ENCODE measurements at regions not wholly inside any gene's neighbourhood (a gene's known extent, or its start where the extent isn't known, plus 50 kb on each side); places are given as distances from the start of the nearest gene placed in this dataset.

DNA sequence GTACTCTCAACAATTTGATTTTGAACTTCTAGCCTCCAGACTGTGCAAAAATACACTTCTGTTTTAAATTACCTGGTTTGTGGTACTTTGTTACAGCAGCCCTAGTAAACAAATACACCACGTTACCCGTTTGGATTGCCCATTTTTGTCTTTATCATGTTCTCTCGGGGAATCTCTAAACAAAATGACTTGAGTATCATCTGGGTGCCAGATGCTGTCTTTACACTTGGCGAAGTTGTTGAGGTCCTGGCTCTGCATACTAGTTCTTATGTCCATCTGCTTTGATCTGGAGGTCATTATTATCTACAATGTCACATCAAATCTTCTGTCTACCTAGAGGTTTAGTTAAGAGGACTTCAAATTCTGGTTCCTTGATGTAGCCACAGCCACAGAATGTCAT is 142.4 kb upstream of the NRIP1 start:
- in situ Hi-C loops (cut with MboI) = no loop called here
- H3K27me3 ChIP-seq (ENCODE audit: control insufficient read depth in 2 of 2, insufficient read depth in 2 of 2, low read length in 2 of 2) = peaks cover 0 to 3% of the 10 kb centered on the region in 2 experiments; a peak in 1 of 5 replicates
- 19% methylated on average over 4 of the region's 4 CpGs for WGBS (ENCODE audit: insufficient coverage, low coverage, missing lambda C conversion rate)
- no peaks in the 10 kb centered on the region for H3K9me1 ChIP-seq (ENCODE audit: control insufficient read depth, insufficient read depth, low read length)
- no peak overlapping the region for H3K4me2 ChIP-seq (ENCODE audit: insufficient read depth, low read length)
- H3K4me1 ChIP-seq (replicated peaks in 1 of 2; ENCODE audit: control insufficient read depth in 2 of 2, insufficient read depth in 2 of 2, low read length in 2 of 2) = no peaks in the 10 kb centered on the region; a peak in 2 of 5 replicates
- H3K79me2 ChIP-seq (ENCODE audit: control insufficient read depth, insufficient read depth, low read length) = no peaks in the 10 kb centered on the region
- H4K20me1 ChIP-seq (replicated peaks; ENCODE audit: control insufficient read depth, insufficient read depth, low read length) = no peaks in the 10 kb centered on the region
- H2AFZ ChIP-seq (ENCODE audit: low read depth, low read length) = no peak overlapping the region
- BruUV-seq (replicated peaks) = no TSS peak
- TF ChIP-seq SRSF3 (IDR thresholded peaks at IDR 0.05; ENCODE audit: insufficient read depth, low read length) (no peak), NONO (IDR thresholded peaks at IDR 0.05; ENCODE audit: low read depth in 2 of 2, low read length in 1 of 2) (no peak), LCOR (CRISPR knock-in tag; IDR thresholded peaks at IDR 0.05) (no peak), ZSCAN29 (IDR thresholded peaks at IDR 0.05) (no peak), DPF2 (IDR thresholded peaks at IDR 0.05) (no peak), ARID2 (IDR thresholded peaks at IDR 0.05) (no peak), GATA2 (CRISPR knock-in tag; IDR thresholded peaks at IDR 0.05) (no peak), MAFK (IDR thresholded peaks at IDR 0.05; ENCODE audit: low read length) (no peak), RHOXF2B (CRISPR knock-in tag; conservative IDR thresholded peaks at IDR 0.05) (no peak), TAF1 (IDR thresholded peaks at IDR 0.05; ENCODE audit: control insufficient read depth, extremely low read depth, insufficient read depth, low read length, severe bottlenecking) (no peak), ELF1 (tag; IDR thresholded peaks at IDR 0.05) (no peak), ZNF175 (CRISPR knock-in tag; IDR thresholded peaks at IDR 0.05; ENCODE audit: low read depth) (no peak), ELF2 (CRISPR knock-in tag; IDR thresholded peaks at IDR 0.05) (no peak), RNF2 (IDR thresholded peaks at IDR 0.05) (no peak)
- TF ChIP-seq, protein P1, sequence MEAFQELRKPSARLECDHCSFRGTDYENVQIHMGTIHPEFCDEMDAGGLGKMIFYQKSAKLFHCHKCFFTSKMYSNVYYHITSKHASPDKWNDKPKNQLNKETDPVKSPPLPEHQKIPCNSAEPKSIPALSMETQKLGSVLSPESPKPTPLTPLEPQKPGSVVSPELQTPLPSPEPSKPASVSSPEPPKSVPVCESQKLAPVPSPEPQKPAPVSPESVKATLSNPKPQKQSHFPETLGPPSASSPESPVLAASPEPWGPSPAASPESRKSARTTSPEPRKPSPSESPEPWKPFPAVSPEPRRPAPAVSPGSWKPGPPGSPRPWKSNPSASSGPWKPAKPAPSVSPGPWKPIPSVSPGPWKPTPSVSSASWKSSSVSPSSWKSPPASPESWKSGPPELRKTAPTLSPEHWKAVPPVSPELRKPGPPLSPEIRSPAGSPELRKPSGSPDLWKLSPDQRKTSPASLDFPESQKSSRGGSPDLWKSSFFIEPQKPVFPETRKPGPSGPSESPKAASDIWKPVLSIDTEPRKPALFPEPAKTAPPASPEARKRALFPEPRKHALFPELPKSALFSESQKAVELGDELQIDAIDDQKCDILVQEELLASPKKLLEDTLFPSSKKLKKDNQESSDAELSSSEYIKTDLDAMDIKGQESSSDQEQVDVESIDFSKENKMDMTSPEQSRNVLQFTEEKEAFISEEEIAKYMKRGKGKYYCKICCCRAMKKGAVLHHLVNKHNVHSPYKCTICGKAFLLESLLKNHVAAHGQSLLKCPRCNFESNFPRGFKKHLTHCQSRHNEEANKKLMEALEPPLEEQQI (IDR thresholded peaks at IDR 0.05) = no peak
- TF ChIP-seq, protein P2, sequence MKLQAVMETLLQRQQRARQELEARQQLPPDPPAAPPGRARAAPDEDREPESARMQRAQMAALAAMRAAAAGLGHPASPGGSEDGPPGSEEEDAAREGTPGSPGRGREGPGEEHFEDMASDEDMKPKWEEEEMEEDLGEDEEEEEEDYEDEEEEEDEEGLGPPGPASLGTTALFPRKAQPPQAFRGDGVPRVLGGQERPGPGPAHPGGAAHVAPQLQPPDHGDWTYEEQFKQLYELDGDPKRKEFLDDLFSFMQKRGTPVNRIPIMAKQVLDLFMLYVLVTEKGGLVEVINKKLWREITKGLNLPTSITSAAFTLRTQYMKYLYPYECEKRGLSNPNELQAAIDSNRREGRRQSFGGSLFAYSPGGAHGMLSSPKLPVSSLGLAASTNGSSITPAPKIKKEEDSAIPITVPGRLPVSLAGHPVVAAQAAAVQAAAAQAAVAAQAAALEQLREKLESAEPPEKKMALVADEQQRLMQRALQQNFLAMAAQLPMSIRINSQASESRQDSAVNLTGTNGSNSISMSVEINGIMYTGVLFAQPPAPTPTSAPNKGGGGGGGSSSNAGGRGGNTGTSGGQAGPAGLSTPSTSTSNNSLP (IDR thresholded peaks at IDR 0.05; ENCODE audit: borderline replicate concordance, low read depth, low read length) = no peak
- TF ChIP-seq, protein P3, sequence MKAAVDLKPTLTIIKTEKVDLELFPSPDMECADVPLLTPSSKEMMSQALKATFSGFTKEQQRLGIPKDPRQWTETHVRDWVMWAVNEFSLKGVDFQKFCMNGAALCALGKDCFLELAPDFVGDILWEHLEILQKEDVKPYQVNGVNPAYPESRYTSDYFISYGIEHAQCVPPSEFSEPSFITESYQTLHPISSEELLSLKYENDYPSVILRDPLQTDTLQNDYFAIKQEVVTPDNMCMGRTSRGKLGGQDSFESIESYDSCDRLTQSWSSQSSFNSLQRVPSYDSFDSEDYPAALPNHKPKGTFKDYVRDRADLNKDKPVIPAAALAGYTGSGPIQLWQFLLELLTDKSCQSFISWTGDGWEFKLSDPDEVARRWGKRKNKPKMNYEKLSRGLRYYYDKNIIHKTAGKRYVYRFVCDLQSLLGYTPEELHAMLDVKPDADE (conservative IDR thresholded peaks at IDR 0.05; ENCODE audit: control insufficient read depth, low read depth, low read length) = no peak
- H3K9me3 ChIP-seq (replicated peaks; ENCODE audit: control insufficient read depth, insufficient read depth, low read depth, low read length) = no peaks in the 10 kb centered on the region
- no peaks in the 10 kb centered on the region for H3K36me3 ChIP-seq (ENCODE audit: control insufficient read depth, insufficient read depth, low read length)
- POLR2A ChIA-PET = no interaction called here
- DNase-seq (ENCODE audit: extremely low read depth in 1 of 4, low spot score in 3 of 4) (no peak), FAIRE-seq (no peak), ATAC-seq (no peak)
- H3K4me3 ChIP-seq = no peak overlapping the region
- H3K27ac ChIP-seq (ENCODE audit: extremely low read depth, low read depth, low read length) = no peak overlapping the region
- intact Hi-C loops (cut with micrococcal nuclease) = no loop called here
- H3K9ac ChIP-seq (ENCODE audit: insufficient read depth in 1 of 2, low read depth in 2 of 2, low read length in 2 of 2) = no peak overlapping the region
- CTCF ChIA-PET (ENCODE audit: low intra/inter-chr PET ratio) = no interaction called here
